H9 (cell line): ENCODE measurements at regions not wholly inside any gene's neighbourhood (a gene's known extent, or its start where the extent isn't known, plus 50 kb on each side); places are given as distances from the start of the nearest gene placed in this dataset.

ENCODE experiments used
- DNase-seq: peaks from one replicate; pipeline ENCODE4 v3.0.0-alpha.2; 2017
- H2AFZ ChIP-seq: one replicate; pipeline ENCODE4 v1.6.1; 2013; ENCODE audit warnings: mild to moderate bottlenecking, low read length, control low read depth, moderate library complexity
- H2AK5ac ChIP-seq: 2 replicates; pipeline ENCODE4 v1.6.1; 2013; ENCODE audit warnings: low read length, control low read depth, mixed read lengths; ENCODE audit not compliant: insufficient read length
- H2BK120ac ChIP-seq: one replicate; pipeline ENCODE4 v1.6.1; 2013; ENCODE audit warnings: low read depth, mild to moderate bottlenecking, low read length, control low read depth, inconsistent platforms; ENCODE audit not compliant: poor library complexity, severe bottlenecking
- H2BK12ac ChIP-seq: 2 replicates; pipeline ENCODE4 v1.6.1; 2013; ENCODE audit warnings: low read length, control low read depth, mixed read lengths, low read depth; ENCODE audit not compliant: insufficient read length
- H2BK15ac ChIP-seq: 2 replicates; pipeline ENCODE4 v1.6.1; 2013; ENCODE audit warnings: low read depth, low read length, control low read depth
- H2BK20ac ChIP-seq: one replicate; pipeline ENCODE4 v1.6.1; 2013; ENCODE audit warnings: low read depth, mild to moderate bottlenecking, low read length, control low read depth, inconsistent platforms; ENCODE audit not compliant: poor library complexity, severe bottlenecking
- H2BK5ac ChIP-seq: 2 replicates; pipeline ENCODE4 v1.6.1; 2013; ENCODE audit warnings: low read length, control low read depth, mixed read lengths; ENCODE audit not compliant: insufficient read length
- H3K14ac ChIP-seq: 2 replicates; pipeline ENCODE4 v1.6.1; 2013; ENCODE audit warnings: low read length, control low read depth; ENCODE audit not compliant: insufficient read depth
- H3K18ac ChIP-seq: 2 replicates; pipeline ENCODE4 v1.6.1; 2013; ENCODE audit warnings: low read depth, mild to moderate bottlenecking, mixed read lengths, low read length, control low read depth; ENCODE audit not compliant: insufficient read length
- H3K23ac ChIP-seq: 2 replicates; pipeline ENCODE4 v1.6.1; 2013; ENCODE audit warnings: low read length, control low read depth, mixed read lengths, low read depth; ENCODE audit not compliant: insufficient read length
- H3K23me2 ChIP-seq: 2 replicates; pipeline ENCODE4 v1.6.1; 2013; ENCODE audit warnings: low read depth, mild to moderate bottlenecking, mixed read lengths, low read length, control low read depth; ENCODE audit not compliant: insufficient read length, poor library complexity, severe bottlenecking
- H3K27ac ChIP-seq: 2 replicates; pipeline ENCODE4 v1.5.1; 2013; ENCODE audit warnings: low read length, control low read depth, mixed read lengths, low read depth; ENCODE audit not compliant: insufficient read length
- H3K27me3 ChIP-seq: 2 replicates; pipeline ENCODE4 v1.6.1; 2013; ENCODE audit warnings: low read length, control low read depth, inconsistent platforms; ENCODE audit not compliant: insufficient read depth
- H3K4ac ChIP-seq: 2 replicates; pipeline ENCODE4 v1.6.1; 2013; ENCODE audit warnings: low read depth, mild to moderate bottlenecking, control low read depth, inconsistent platforms, low read length, moderate library complexity
- H3K4me1 ChIP-seq: 2 replicates; pipeline ENCODE4 v1.6.1; 2013; ENCODE audit warnings: low read length, control low read depth, inconsistent platforms; ENCODE audit not compliant: insufficient read depth
- H3K4me2 ChIP-seq: 2 replicates; pipeline ENCODE4 v1.6.1; 2013; ENCODE audit warnings: low read length, control low read depth, mixed read lengths; ENCODE audit not compliant: insufficient read length, insufficient read depth
- H3K56ac ChIP-seq: 2 replicates; pipeline ENCODE4 v1.6.1; 2013; ENCODE audit warnings: low read depth, mild to moderate bottlenecking, mixed read lengths, low read length, control low read depth; ENCODE audit not compliant: insufficient read length
- H3K79me1 ChIP-seq: 2 replicates; pipeline ENCODE4 v1.6.1; 2013; ENCODE audit warnings: low read depth, mild to moderate bottlenecking, moderate library complexity, low read length, control low read depth, inconsistent platforms; ENCODE audit not compliant: insufficient read depth, poor library complexity, severe bottlenecking
- H3K79me2 ChIP-seq: 2 replicates; pipeline ENCODE4 v1.6.1; 2013; ENCODE audit warnings: low read length, control low read depth, inconsistent platforms; ENCODE audit not compliant: insufficient read depth
- H3K9ac ChIP-seq: 2 replicates; pipeline ENCODE4 v1.6.1; 2013; ENCODE audit warnings: low read length, control low read depth, mixed read lengths; ENCODE audit not compliant: insufficient read length; ENCODE audit errors: extremely low read depth
- H3K9me3 ChIP-seq: one replicate; pipeline ENCODE4 v1.6.1; 2013; ENCODE audit warnings: low read depth, low read length, inconsistent platforms; ENCODE audit not compliant: control insufficient read depth
- H3T11ph ChIP-seq: one replicate; pipeline ENCODE4 v1.6.1; 2013; ENCODE audit warnings: mild to moderate bottlenecking, low read length, control low read depth, inconsistent platforms
- H4K20me1 ChIP-seq: one replicate; pipeline ENCODE4 v1.6.1; 2013; ENCODE audit not compliant: control insufficient read depth, insufficient read length, insufficient read depth
- H4K5ac ChIP-seq: 2 replicates; pipeline ENCODE4 v1.6.1; 2013; ENCODE audit warnings: low read depth, mild to moderate bottlenecking, mixed read lengths, low read length, control low read depth; ENCODE audit not compliant: insufficient read length
- H4K8ac ChIP-seq: replicated peaks from 2 replicates; pipeline ENCODE4 v1.6.1; 2013; ENCODE audit warnings: low read length, control low read depth, mixed read lengths, low read depth; ENCODE audit not compliant: insufficient read length
- H4K91ac ChIP-seq: 2 replicates; pipeline ENCODE4 v1.6.1; 2013; ENCODE audit warnings: low read depth, mild to moderate bottlenecking, moderate library complexity, mixed read lengths, low read length, control low read depth; ENCODE audit not compliant: insufficient read length
- H3K27ac Mint-ChIP-seq, 3 experiments: 2 replicates in 2 of 3; 3 replicates in 1 of 3; pipeline ENCODE4 v1.8.0; 2020 to 2021; ENCODE audit warnings: mixed read lengths in 3 of 3, mild to moderate bottlenecking in 1 of 3, moderate library complexity in 1 of 3
- H3K27me3 Mint-ChIP-seq: 2 replicates; pipeline ENCODE4 v1.8.0; 2021; ENCODE audit warnings: low read depth, mild to moderate bottlenecking, moderate library complexity, mixed read lengths
- H3K36me3 Mint-ChIP-seq, 3 experiments: 2 replicates in 2 of 3; 3 replicates in 1 of 3; pipeline ENCODE4 v1.8.0; 2020 to 2021; ENCODE audit warnings: low read depth in 3 of 3, mixed read lengths in 3 of 3; ENCODE audit not compliant: insufficient read depth in 1 of 3
- H3K4me1 Mint-ChIP-seq, 2 experiments: 2 replicates each; pipeline ENCODE4 v1.8.0; 2020; ENCODE audit warnings: mixed read lengths in 2 of 2
- H3K4me3 Mint-ChIP-seq, 2 experiments: 2 replicates in 1 of 2; 3 replicates in 1 of 2; pipeline ENCODE4 v1.8.0; 2020 to 2021; ENCODE audit warnings: mild to moderate bottlenecking in 2 of 2, mixed read lengths in 2 of 2, moderate library complexity in 1 of 2
- H3K9me3 Mint-ChIP-seq, 2 experiments: 2 replicates in 1 of 2; 3 replicates in 1 of 2; pipeline ENCODE4 v1.8.0; 2020; ENCODE audit warnings: mild to moderate bottlenecking in 2 of 2, mixed read lengths in 2 of 2, moderate library complexity in 1 of 2
- CTCF ChIP-seq: fragments of 200-600 bp; sonication (generic); conservative IDR thresholded peaks from 3 replicates; pipeline ENCODE4 v1.8.0; 2021; ENCODE audit warnings: antibody characterized with exemption, mild to moderate bottlenecking
- WGBS: extraction: QIAGEN DNeasy Blood & Tissue Kit; methylation state at CpG from one replicate; pipeline ENCODE4 v1.1.7; 2013; ENCODE audit warnings: missing lambda C conversion rate, low lambda C conversion rate, mixed read lengths; ENCODE audit not compliant: insufficient read length; ENCODE audit errors: extremely low coverage; 5-methylcytosine and 5-hydroxymethylcytosine counted together

DNA sequence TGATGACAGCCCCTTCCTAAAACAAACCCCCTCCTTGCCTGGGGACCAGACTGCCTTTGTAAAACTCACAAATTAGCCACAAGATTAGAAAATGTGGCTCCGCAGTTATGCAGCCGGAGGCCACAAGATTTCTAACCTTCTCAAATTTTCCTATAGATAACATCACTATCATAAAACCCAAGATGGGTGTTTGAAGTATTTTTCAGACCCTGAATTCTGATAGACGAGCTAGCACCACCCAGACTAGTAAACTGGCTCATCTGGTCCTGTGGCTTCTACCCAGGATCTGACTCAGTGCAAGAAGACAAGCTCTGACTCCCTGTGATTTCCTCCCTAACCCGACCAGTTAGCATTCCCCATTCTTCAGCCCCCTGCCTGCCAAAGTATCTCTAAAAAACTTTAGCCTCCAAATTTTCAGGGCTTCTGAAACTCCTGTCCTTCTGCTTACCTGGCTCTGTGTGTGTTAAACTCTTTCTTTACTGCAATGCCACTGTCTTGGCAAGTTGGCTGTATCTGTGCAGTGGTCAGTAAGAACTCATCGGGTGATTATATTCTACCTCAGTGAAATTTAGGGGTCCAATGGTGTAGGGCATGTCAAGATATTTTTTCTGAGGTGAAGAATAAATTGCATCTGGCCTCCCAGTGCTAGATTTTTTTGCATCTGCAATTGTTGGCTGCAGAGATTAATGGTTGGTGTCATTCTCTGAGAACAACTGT is 102.1 kb downstream of the S1PR1 start:
- H3K4me2 ChIP-seq = no peak overlapping the region

More for the DNA sequence above, 102.1 kb downstream of the S1PR1 start:
- Histone ChIP-seq H2AK5ac (no peak overlapping the region), H4K91ac (no peak overlapping the region), H3K4ac (no peak overlapping the region), H3K23me2 (no peaks in the 10 kb centered on the region), H3K9ac (no peak overlapping the region), H3K14ac (no peak overlapping the region), H2AFZ (no peak overlapping the region), H4K20me1 (no peaks in the 10 kb centered on the region), H2BK15ac (no peak overlapping the region), H3T11ph (no peak overlapping the region), H2BK20ac (no peak overlapping the region), H3K27me3 (no peaks in the 10 kb centered on the region), H3K18ac (no peak overlapping the region), H3K79me1 (no peaks in the 10 kb centered on the region), H4K5ac (no peak overlapping the region), H4K8ac (no peak overlapping the region), H3K56ac (no peak overlapping the region), H2BK120ac (no peak overlapping the region), H3K23ac (no peak overlapping the region), H3K4me1 (no peaks in the 10 kb centered on the region), H2BK5ac (no peak overlapping the region), H3K79me2 (no peaks in the 10 kb centered on the region), H2BK12ac (no peak overlapping the region), H3K27ac (no peak overlapping the region), H3K9me3 (no peaks in the 10 kb centered on the region)
- no peak for DNase-seq
- TF ChIP-seq CTCF = no peak
- Mint-ChIP-seq H3K4me1 (no peaks in the 10 kb centered on the region), H3K27ac (no peak overlapping the region; a peak in 2 of 7 replicates), H3K27me3 (no peaks in the 10 kb centered on the region; the same call in 1 of the 2 replicates), H3K36me3 (peaks cover 0 to 6% (median 2%) of the 10 kb centered on the region in 3 experiments; a peak in 2 of 7 replicates), H3K4me3 (no peak overlapping the region), H3K9me3 (peaks cover 4 to 5% of the 10 kb centered on the region in 2 experiments; a peak in 4 of 5 replicates)
- WGBS = no CpG with 5 or more reads among the region's 5 CpGs
